DOHH2 (cell line): ENCODE measurements at regions not wholly inside any gene's neighbourhood (a gene's known extent, or its start where the extent isn't known, plus 50 kb on each side); places are given as distances from the start of the nearest gene placed in this dataset.

Experiments used
- H3F3A ChIP-seq: fragments of 200-600 bp; sonication (generic), shearing (Covaris generic); 2 replicates; pipeline ENCODE4 v1.6.0; 2016; ENCODE audit warnings: antibody characterized with exemption, mild to moderate bottlenecking; ENCODE audit not compliant: control insufficient read depth, insufficient read depth
- H3K27ac ChIP-seq: fragments of 200-600 bp; sonication (generic); 2 replicates; pipeline ENCODE4 v1.5.1; 2014; ENCODE audit warnings: low read depth, mild to moderate bottlenecking, low read length, moderate library complexity
- H3K27me3 ChIP-seq: fragments of 200-600 bp; sonication (generic); 2 replicates; pipeline ENCODE4 v1.6.1; 2014; ENCODE audit warnings: mild to moderate bottlenecking, low read length, mixed read lengths; ENCODE audit not compliant: control insufficient read depth
- H3K36me3 ChIP-seq: fragments of 200-600 bp; sonication (generic); 2 replicates; pipeline ENCODE4 v1.6.1; 2014; ENCODE audit warnings: mild to moderate bottlenecking, low read length, moderate library complexity, mixed read lengths; ENCODE audit not compliant: control insufficient read depth
- H3K4me1 ChIP-seq: fragments of 200-600 bp; sonication (generic); 2 replicates; pipeline ENCODE4 v1.6.1; 2014; ENCODE audit warnings: mild to moderate bottlenecking, low read length, mixed read lengths; ENCODE audit not compliant: control insufficient read depth
- H3K4me2 ChIP-seq: fragments of 200-600 bp; sonication (generic); 2 replicates; pipeline ENCODE4 v1.6.0; 2014; ENCODE audit warnings: mild to moderate bottlenecking, low read length, moderate library complexity
- H3K4me3 ChIP-seq: fragments of 200-600 bp; sonication (generic); 2 replicates; pipeline ENCODE4 v1.5.1; 2014; ENCODE audit warnings: mild to moderate bottlenecking, low read length, mixed read lengths
- H3K79me2 ChIP-seq: fragments of 200-600 bp; sonication (generic); 2 replicates; pipeline ENCODE4 v1.6.1; 2014; ENCODE audit warnings: mild to moderate bottlenecking, low read length, mixed read lengths; ENCODE audit not compliant: control insufficient read depth
- H3K9me2 ChIP-seq: fragments of 200-600 bp; sonication (generic); replicated peaks from 2 replicates; pipeline ENCODE4 v1.6.1; 2014; ENCODE audit warnings: mild to moderate bottlenecking, low read length, mixed read lengths; ENCODE audit not compliant: control insufficient read depth
- H3K9me3 ChIP-seq: fragments of 200-600 bp; sonication (generic); 2 replicates; pipeline ENCODE4 v1.6.1; 2014; ENCODE audit warnings: antibody characterized with exemption, low read length, mixed read lengths; ENCODE audit not compliant: control insufficient read depth, insufficient read depth
- H4K20me1 ChIP-seq: fragments of 200-600 bp; sonication (generic); 2 replicates; pipeline ENCODE4 v1.6.0; 2014; ENCODE audit warnings: low read depth, mild to moderate bottlenecking, antibody characterized with exemption, low read length, moderate library complexity; ENCODE audit not compliant: control insufficient read depth, insufficient read depth
- EZH2phosphoT487 ChIP-seq: fragments of 200-600 bp; sonication (generic); IDR thresholded peaks from 2 replicates; pipeline ENCODE4 v1.6.1; 2017; ENCODE audit warnings: borderline replicate concordance, mild to moderate bottlenecking, antibody characterized with exemption, low read length, moderate library complexity, mixed read lengths
- TF ChIP-seq, protein P1 (sequence below): fragments of 200-600 bp; sonication (generic); IDR thresholded peaks from one replicate; pipeline ENCODE4 v1.5.1; 2014; ENCODE audit warnings: antibody characterized with exemption, mild to moderate bottlenecking, low read depth, low read length; ENCODE audit not compliant: poor library complexity, severe bottlenecking

DNA sequence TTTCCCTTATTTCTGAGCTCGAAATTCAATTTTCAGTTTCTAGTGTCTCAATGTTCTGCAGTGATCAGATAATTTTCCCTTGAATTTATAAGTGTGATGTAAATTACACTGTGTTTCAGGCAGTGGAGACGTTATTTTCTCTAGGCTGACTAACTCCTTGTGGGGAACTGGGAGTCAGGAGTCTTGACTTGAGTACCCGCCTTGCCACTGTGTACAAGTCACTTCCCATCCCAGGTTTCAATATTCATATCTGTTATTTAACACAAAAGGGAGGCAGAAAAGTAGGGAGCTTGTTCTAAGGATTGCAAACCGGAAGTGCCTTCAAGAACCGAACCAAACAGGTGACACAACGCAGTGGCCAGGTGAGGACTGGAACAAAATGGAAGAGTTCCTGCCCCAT is 196.5 kb downstream of the MEX3B start:
- H3K9me2 ChIP-seq: no peaks in the 10 kb centered on the region
- H3K27ac ChIP-seq: no peak overlapping the region
- H4K20me1 ChIP-seq: no peaks in the 10 kb centered on the region
- H3K4me1 ChIP-seq: peaks cover 9% of the 10 kb centered on the region
- H3K4me2 ChIP-seq: 0 out of 2 replicates have a peak overlapping the region, but pooled peaks have one; percentile 17
- H3K36me3 ChIP-seq: no peaks in the 10 kb centered on the region
- no peaks in the 10 kb centered on the region for H3F3A ChIP-seq
- peaks cover 2% of the 10 kb centered on the region; the same call in 1 of the 2 replicates for H3K27me3 ChIP-seq
- H3K9me3 ChIP-seq: no peaks in the 10 kb centered on the region
- H3K4me3 ChIP-seq: no peak overlapping the region
- no peak for TF ChIP-seq EZH2phosphoT487
- TF ChIP-seq, protein P1, sequence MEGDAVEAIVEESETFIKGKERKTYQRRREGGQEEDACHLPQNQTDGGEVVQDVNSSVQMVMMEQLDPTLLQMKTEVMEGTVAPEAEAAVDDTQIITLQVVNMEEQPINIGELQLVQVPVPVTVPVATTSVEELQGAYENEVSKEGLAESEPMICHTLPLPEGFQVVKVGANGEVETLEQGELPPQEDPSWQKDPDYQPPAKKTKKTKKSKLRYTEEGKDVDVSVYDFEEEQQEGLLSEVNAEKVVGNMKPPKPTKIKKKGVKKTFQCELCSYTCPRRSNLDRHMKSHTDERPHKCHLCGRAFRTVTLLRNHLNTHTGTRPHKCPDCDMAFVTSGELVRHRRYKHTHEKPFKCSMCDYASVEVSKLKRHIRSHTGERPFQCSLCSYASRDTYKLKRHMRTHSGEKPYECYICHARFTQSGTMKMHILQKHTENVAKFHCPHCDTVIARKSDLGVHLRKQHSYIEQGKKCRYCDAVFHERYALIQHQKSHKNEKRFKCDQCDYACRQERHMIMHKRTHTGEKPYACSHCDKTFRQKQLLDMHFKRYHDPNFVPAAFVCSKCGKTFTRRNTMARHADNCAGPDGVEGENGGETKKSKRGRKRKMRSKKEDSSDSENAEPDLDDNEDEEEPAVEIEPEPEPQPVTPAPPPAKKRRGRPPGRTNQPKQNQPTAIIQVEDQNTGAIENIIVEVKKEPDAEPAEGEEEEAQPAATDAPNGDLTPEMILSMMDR: no peak
- H3K79me2 ChIP-seq: no peaks in the 10 kb centered on the region

DNA sequence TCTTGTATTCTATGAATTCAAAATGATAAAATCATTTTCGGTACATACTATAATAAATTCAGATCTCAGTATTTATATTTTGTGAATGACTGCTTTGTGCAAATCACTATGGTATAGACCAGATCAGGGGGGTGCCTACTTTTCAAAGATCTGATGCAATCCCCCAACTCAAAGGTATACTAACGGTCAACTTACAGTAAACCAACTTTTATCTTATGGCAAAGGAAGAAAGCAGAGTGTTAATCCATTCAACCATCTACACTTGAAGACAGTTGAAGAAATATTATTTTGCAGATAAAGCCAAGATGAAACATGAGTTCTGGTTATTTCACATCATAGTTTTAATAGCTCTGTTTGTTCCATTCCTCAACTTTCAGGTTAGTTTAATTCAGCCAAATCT is 197.1 kb downstream of the MEX3B start:
- no peak overlapping the region for H3K27ac ChIP-seq
- H3F3A ChIP-seq: no peaks in the 10 kb centered on the region
- peaks cover 2% of the 10 kb centered on the region; the same call in 1 of the 2 replicates for H3K27me3 ChIP-seq
- no peak overlapping the region for H3K4me2 ChIP-seq
- H3K79me2 ChIP-seq: no peaks in the 10 kb centered on the region
- no peak for TF ChIP-seq EZH2phosphoT487
- TF ChIP-seq, protein P1: no peak
- H3K9me2 ChIP-seq: no peaks in the 10 kb centered on the region
- no peak overlapping the region for H3K4me3 ChIP-seq
- H4K20me1 ChIP-seq: no peaks in the 10 kb centered on the region
- H3K4me1 ChIP-seq: peaks cover 11% of the 10 kb centered on the region
- no peaks in the 10 kb centered on the region for H3K9me3 ChIP-seq
- H3K36me3 ChIP-seq: no peaks in the 10 kb centered on the region

- no peak for TF ChIP-seq EZH2phosphoT487
- TF ChIP-seq, protein P1: no peak
- H4K20me1 ChIP-seq: no peaks in the 10 kb centered on the region
- no peaks in the 10 kb centered on the region for H3F3A ChIP-seq
- H3K79me2 ChIP-seq: no peaks in the 10 kb centered on the region
- no peaks in the 10 kb centered on the region for H3K9me3 ChIP-seq
- H3K4me1 ChIP-seq: peaks cover 19% of the 10 kb centered on the region
- no peak overlapping the region for H3K4me3 ChIP-seq
- H3K27ac ChIP-seq: no peak overlapping the region
- no peaks in the 10 kb centered on the region for H3K9me2 ChIP-seq
- H3K36me3 ChIP-seq: no peaks in the 10 kb centered on the region
- no peaks in the 10 kb centered on the region for H3K27me3 ChIP-seq
- H3K4me2 ChIP-seq: no peak overlapping the region
Observed at GRCh38 chr15:81843757-81844407, 201.9 kb downstream of the MEX3B start.
